ENCODE measurements at regions not wholly inside any gene's neighbourhood (a gene's known extent, or its start where the extent isn't known, plus 50 kb on each side); places are given as distances from the start of the nearest gene placed in this dataset.

DNA sequence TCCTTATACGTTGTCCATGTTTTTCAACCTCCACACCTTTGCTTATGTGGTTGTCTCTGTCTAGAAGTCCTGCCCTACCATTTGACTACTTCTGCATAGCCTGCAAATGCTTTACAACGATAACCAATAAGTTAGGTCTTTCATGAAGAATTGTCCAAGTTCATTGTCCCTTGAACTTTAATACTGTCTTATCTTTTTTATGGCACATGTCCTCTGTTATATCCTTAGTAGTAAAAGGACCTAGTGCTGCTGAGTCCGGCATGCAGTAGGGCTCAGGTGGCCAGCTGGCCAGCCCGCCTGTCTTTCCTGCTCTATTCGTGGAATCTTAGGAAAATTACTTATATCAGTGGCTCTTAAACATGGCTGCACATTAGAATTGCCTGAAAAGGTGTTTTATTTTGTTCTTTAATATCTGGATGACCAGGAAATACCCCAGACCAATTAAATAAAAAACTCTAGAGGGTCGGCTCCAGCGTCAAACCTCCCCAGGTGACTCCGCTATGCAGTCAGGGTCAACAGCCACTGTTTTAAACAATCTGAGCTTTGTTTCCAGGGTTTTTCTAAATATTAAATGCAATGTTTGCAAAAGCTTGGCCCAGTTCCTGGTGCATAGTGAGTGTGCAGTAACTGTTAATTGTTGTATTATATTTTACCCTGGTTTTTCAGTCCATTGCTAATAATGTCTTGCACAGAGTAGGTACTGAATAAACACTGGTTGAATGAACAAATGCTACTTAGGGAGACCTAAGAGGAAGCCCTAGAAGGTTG is 64.6 kb upstream of the SESN3 start:
- no peaks in the 10 kb centered on the region for H4K20me1 ChIP-seq (replicated peaks in 1 of 2; ENCODE audit: control insufficient read depth in 1 of 2, insufficient read depth in 2 of 2, low read length in 2 of 2)
- H2AFZ ChIP-seq (ENCODE audit: low read length): no peak overlapping the region
- H3K56ac ChIP-seq (replicated peaks; ENCODE audit: insufficient read length, low read depth, low read length): no peak overlapping the region
- H2BK15ac ChIP-seq (ENCODE audit: low read length): no peak overlapping the region
- no peaks in the 10 kb centered on the region for H3K79me1 ChIP-seq (ENCODE audit: low read depth, low read length)
- no peak overlapping the region for H2BK5ac ChIP-seq (ENCODE audit: low read depth, low read length)
- H3K79me2 ChIP-seq (ENCODE audit: control insufficient read depth in 1 of 2, insufficient read depth in 2 of 2, low read length in 2 of 2): no peaks in the 10 kb centered on the region
- peak overlapping the region; percentile 53; the same call in 1 of the 2 replicates for H2BK20ac ChIP-seq (ENCODE audit: low read length)
- no peak for FAIRE-seq
- no peak overlapping the region for H3K4me3 ChIP-seq (ENCODE audit: extremely low read depth in 1 of 4, insufficient read depth in 2 of 4, low read depth in 3 of 4, low read length in 4 of 4)
- H3K4me2 ChIP-seq (ENCODE audit: insufficient read depth in 1 of 2, low read depth in 2 of 2, low read length in 2 of 2): no peak overlapping the region
- H4K8ac ChIP-seq (ENCODE audit: extremely low read depth, insufficient read depth, low read length): no peak overlapping the region
- H3K9ac ChIP-seq (replicated peaks in 1 of 4; ENCODE audit: extremely low read depth in 1 of 4, low read depth in 3 of 4, low read length in 3 of 4): no peak overlapping the region
- H3K27ac ChIP-seq (ENCODE audit: low read depth, low read length): no peak overlapping the region
- H3K27me3 ChIP-seq (replicated peaks in 1 of 4; ENCODE audit: control insufficient read depth in 3 of 4, extremely low read depth in 1 of 4, insufficient read depth in 3 of 4, low read length in 3 of 4): no peaks in the 10 kb centered on the region
- H3K4me1 ChIP-seq (replicated peaks in 1 of 4; ENCODE audit: control insufficient read depth in 3 of 4, insufficient read depth in 4 of 4, low read length in 3 of 4): peaks cover 2 to 27% (median 20%) of the 10 kb centered on the region in 4 experiments; a peak in 4 of 7 replicates
- H2BK12ac ChIP-seq (ENCODE audit: low read depth, low read length): peak overlapping the region; percentile 10
- peak overlapping the region; percentile 40 for H3K4ac ChIP-seq (replicated peaks; ENCODE audit: insufficient read length, low read depth, low read length)
- no peaks in the 10 kb centered on the region for H3K23me2 ChIP-seq (ENCODE audit: low read depth, low read length)
- TF ChIP-seq EGR1 (IDR thresholded peaks at IDR 0.05; ENCODE audit: borderline replicate concordance, low read depth, low read length): no peak
- TF ChIP-seq BRCA1 (IDR thresholded peaks at IDR 0.05; ENCODE audit: low read depth, low read length): no peak
- no peak for TF ChIP-seq KDM1A (IDR thresholded peaks at IDR 0.05; ENCODE audit: borderline replicate concordance, low read length)
- no peak for TF ChIP-seq KDM4A (IDR thresholded peaks at IDR 0.05; ENCODE audit: low read depth, low read length, severe bottlenecking)
- TF ChIP-seq ZNF274 (IDR thresholded peaks at IDR 0.05; ENCODE audit: borderline replicate concordance, extremely low read depth, low read length): no peak
- no peak for TF ChIP-seq ASH2L (IDR thresholded peaks at IDR 0.05; ENCODE audit: low read length)
- TF ChIP-seq SP2 (IDR thresholded peaks at IDR 0.05; ENCODE audit: low read length): no peak
- TF ChIP-seq, protein P1, sequence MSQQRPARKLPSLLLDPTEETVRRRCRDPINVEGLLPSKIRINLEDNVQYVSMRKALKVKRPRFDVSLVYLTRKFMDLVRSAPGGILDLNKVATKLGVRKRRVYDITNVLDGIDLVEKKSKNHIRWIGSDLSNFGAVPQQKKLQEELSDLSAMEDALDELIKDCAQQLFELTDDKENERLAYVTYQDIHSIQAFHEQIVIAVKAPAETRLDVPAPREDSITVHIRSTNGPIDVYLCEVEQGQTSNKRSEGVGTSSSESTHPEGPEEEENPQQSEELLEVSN (IDR thresholded peaks at IDR 0.05): no peak
- no peak overlapping the region for H3K23ac ChIP-seq (ENCODE audit: insufficient read length)
- no peaks in the 10 kb centered on the region for H3K9me3 ChIP-seq (ENCODE audit: insufficient read depth in 2 of 2, low read depth in 1 of 2, low read length in 1 of 2)
- ChIA-PET POLR2A (ENCODE audit: partially characterized antibody) (interaction anchor here (1.6 kb wide), 1 partner anchor 16 kb away, joined by 3 read pairs; no protein-coding TSS in a partner anchor), CTCF (ENCODE audit: partially characterized antibody) (interaction anchor here (0.5 to 1.8 kb wide), 3 partner anchors 10 to 44 kb away, joined by 3 to 7 read pairs (median 3); no protein-coding TSS in a partner anchor)
- no peak overlapping the region for H3K14ac ChIP-seq (ENCODE audit: insufficient read length)
- no peak overlapping the region for H2AK5ac ChIP-seq (ENCODE audit: low read depth, low read length)
- no peak overlapping the region for H3K18ac ChIP-seq (ENCODE audit: extremely low read depth, low read length)
- H3K36me3 ChIP-seq (ENCODE audit: control insufficient read depth in 2 of 4, insufficient read depth in 4 of 4, low read length in 3 of 4): no peaks in the 10 kb centered on the region
- no peak overlapping the region for H4K5ac ChIP-seq (ENCODE audit: insufficient read length, low read depth, low read length)
- no peak overlapping the region for H2BK120ac ChIP-seq (replicated peaks; ENCODE audit: low read depth, low read length)
- 89% methylated on average over 8 of the region's 8 CpGs; no CpG with 5 or more reads in 1 of the 2 experiments for WGBS, 2 experiments (ENCODE audit: extremely low coverage in 1 of 2, insufficient coverage in 1 of 2, insufficient read length in 1 of 2, insufficient replicate concordance in 2 of 2, low coverage in 1 of 2, low lambda C conversion rate in 2 of 2, missing lambda C conversion rate in 1 of 2)
- no peak for DNase-seq (ENCODE audit: low read depth in 1 of 2, low spot score in 2 of 2)
- peak overlapping the region; percentile 50 for H4K91ac ChIP-seq (replicated peaks; ENCODE audit: insufficient read length, low read length)
